HG03066 (cell line): ENCODE measurements at regions not wholly inside any gene's neighbourhood (a gene's known extent, or its start where the extent isn't known, plus 50 kb on each side); places are given as distances from the start of the nearest gene placed in this dataset.

Source experiments
- ATAC-seq: cut with Tn5 transposase; IDR thresholded peaks from one replicate; pipeline ENCODE4 v1.9.1; 2021; ENCODE audit warnings: low read depth; ENCODE audit not compliant: unreplicated experiment

DNA sequence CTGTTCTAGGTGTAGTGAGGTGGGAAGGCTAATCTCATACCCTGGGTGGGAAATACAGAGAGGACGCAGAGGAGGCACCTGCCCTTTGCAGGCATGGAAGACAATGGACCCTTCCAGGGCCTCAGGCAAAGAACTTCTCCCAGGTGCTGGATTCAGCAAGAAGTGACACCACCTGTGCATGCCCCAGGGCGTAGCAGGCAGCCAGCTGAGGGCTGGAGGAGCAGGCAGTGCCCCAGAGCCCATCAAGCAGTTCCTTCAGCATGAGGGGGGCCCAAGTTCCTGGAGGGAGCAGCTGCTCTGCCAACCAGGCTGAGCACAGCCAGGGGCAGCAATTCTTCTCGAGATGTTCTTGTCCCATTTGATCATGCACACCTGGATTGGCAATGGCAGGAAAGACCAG lies 170.3 kb upstream of the PDE10A start:
- ATAC-seq = no peak

DNA sequence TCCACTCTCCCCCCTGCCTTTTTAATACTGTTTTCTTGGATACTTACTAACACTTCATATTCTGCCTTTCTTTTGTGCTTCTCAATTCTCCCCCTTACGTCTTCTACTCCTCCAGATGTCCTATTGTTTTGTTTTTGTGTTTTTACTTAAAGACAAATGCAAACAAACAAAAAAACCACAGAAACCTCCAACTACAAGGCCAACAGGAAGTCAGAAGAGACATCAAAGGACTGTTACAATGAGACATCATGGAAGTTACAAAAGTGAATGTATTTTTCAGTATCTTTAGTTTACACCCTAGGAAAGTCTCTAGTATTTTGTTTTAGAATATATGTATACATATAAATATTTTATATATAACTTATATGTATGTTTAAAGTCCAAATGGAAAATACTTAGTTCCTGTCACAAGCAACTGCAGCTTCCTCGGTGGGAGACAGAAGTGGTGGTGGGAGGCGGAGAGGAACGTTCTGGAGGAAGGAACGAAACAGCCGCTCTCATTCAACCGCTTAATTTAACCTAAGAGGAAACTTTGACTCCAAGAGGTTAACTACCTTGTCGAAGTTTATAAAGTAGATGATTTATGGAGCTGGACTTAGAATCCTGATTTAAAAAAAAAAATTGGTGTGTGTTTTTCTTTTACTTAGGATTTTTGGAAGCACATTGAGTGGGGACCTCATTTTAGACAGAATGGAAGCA lies 168.9 kb upstream of the PDE10A start:
- no peak for ATAC-seq

DNA sequence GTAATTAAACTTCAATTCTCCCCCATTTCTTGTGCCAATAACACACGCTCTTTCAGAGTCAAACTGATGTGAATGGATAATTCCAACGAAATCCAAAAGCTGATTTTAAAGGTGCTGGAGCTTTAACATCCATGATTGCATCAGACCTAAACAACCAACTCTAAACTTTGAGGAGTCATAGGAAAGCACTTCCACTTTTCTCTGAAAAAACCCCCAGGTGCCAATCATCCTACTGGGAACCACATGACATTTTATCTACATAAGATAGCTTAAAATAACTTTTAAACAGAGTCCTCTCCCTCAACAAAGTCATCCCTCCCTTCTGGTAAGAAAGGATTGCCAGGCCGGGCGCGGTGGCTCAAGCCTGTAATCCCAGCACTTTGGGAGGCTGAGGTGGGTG lies 167.7 kb upstream of the PDE10A start:
- no peak for ATAC-seq

DNA sequence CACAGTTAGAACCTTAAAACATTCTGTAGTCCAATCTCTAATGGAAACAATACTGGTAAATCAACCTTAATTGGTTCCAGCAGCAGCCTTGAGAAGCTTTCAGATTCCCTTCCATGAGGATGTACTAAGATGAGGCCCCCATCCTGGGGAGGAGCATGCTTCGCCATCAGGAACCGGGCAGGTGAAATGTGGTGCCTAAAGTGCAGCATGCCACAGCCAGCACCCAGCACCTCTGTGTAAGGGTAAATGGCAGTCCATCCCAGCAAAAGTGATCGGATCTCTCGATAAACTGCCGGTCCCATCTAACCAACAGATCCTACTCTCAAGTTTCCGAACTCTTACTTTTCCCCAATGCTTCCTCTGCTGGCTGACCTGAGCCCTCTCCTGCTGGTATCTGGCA lies 166.3 kb upstream of the PDE10A start:
- ATAC-seq = no peak

DNA sequence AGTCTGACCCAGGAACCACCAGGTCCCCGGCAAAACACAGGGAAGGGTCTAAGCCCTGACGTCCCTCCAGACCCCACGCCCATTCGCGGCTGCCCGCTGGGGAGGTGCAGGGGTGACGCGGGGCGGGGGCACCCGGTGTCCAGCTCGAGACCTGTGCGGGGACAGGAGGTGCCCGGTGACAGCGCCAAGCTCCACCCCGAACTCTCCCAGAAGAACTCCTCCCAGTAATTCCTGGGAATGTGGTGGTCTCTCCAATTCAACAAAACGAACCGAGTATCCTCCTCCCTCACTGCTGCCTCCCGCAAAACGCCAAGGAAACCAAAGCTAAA lies 164.1 kb upstream of the PDE10A start:
- ATAC-seq = no peak

DNA sequence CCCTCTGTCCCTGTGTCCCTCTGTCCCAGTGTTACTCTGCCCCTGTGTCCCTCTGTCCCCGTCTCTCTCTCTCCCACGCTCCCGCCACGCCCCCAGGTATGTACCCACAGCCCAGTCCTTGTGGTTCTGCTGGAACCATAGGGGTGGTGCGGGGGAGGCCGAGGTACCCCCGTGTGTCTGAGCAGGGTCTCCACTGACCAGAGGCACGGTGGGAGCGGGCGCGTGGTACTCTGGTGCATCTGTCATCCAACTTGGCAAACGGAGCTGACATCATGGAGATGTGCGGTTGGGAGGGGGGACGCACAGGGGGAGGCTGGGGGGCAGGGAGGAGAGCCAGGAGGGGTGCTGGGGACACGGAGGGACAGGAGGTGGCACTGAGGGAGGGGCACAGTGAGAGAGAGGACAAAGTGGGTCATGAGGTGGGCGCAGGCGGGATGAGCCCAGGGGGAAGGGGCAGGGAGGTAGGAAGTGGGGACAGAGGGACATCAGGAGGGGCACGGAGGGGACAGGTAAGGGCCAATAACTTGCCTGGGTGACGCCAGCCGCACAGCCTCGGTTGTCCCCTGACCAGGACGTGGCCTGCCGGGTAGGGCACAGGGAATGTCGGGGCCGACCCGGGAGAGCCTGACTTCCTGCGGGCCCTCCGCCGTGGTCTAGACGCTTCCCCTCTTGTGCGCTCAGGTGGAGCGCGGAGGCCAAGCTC lies 163.6 kb upstream of the PDE10A start:
- no peak for ATAC-seq

GRCh38 chr6:165825256-165825815 lies 162.3 kb upstream of the PDE10A start:
- no peak for ATAC-seq

DNA sequence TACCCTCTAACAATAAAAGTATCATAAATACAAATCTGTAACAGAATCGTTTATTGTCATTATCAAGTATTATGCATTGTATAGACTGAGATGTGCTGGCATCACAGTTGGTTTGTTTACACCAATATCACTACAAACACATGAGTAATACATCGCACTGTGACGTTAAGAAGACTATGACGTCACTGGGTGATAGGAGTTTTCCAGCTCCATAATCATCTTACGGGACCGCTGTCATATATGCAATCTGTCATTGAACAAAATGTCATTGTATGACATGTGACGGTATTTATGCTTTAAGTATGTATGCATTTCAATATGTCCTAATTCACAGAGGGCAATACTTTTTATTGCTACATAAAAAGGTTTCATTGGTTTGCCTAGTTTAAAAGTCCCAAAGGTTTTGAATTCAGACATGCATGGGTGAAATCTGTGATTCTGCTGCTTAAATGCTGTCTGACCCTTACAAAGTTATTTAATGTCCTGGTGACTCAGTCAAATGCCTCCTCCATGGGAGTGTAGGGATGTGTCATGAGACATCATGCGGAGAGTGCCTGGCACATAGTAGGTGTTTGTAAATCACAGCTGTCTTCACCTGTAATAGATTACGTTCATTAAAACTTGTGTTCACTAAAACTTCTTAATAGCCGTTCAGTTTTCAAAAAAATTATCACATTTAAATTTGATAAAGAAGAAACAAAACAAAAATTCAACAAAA lies 160.7 kb upstream of the PDE10A start:
- no peak for ATAC-seq

DNA sequence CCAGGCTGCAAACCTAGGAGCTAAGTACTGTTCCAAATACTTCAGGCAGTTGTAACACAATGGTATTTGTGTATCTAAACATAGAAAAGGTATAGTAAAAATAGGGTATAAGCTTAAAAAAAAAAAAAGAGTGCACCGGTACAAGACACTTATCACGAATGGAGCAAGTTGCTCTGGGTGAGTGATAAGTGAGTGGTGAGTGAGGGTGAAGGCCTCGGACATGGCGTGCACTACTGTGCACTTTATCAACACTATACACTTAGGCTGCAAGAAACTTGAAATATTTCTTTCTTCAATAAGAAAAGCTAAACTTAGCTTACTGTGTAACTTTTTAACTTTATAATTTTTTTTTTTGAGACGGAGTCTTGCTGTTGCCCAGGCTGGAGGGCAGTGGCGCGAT lies 159.5 kb upstream of the PDE10A start:
- no peak for ATAC-seq

- ATAC-seq = no peak
These were observed 158.7 kb upstream of the PDE10A start for GRCh38 chr6:165821754-165822153.

GRCh38 chr6:165820934-165821333 lies 157.9 kb upstream of the PDE10A start:
- ATAC-seq = no peak

- ATAC-seq = no peak
These were observed 157.4 kb upstream of the PDE10A start for GRCh38 chr6:165820407-165820806.

DNA sequence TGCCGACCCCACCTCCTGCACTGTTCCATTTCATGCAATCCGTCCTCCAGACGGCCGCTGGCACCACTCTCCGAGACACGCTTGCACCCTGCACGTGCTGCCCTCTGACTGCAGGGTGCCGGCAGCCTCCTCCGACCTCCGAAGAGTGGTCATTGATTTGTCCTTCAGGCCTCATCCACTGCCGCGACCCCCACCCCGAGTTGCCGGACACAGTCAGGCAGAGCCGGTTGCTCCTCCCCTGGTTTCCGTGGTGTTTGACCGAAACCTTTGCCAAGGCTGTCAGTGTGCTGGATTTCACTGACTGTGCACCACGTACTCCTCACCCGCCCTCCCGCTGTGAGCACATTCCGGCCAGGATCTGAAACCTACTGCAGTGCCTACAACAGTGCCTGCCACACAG lies 156.4 kb upstream of the PDE10A start:
- no peak for ATAC-seq

DNA sequence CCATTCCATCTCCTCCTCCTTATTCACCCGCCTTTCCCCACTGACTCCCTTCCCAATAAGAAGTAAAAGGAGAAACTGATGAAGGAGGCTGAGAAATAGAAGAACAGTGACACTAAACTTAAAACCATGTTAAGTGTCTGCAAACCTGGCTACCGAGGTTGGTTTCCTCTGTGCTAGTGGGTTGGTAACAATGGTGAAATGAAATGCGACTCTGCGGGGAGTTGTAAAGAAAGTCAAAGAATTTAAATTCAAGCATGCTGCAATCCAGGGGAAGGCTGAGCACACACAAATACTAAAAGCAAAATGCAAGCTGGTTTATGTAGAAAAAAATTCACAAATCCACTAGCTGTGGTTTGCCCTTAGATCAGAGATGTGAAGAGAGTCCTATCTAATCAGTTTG lies 155.2 kb upstream of the PDE10A start:
- ATAC-seq = no peak

GRCh38 chr6:165817771-165818170 lies 154.7 kb upstream of the PDE10A start:
- no peak for ATAC-seq

- no peak for ATAC-seq
These were observed 154.1 kb upstream of the PDE10A start for GRCh38 chr6:165817148-165817547.

DNA sequence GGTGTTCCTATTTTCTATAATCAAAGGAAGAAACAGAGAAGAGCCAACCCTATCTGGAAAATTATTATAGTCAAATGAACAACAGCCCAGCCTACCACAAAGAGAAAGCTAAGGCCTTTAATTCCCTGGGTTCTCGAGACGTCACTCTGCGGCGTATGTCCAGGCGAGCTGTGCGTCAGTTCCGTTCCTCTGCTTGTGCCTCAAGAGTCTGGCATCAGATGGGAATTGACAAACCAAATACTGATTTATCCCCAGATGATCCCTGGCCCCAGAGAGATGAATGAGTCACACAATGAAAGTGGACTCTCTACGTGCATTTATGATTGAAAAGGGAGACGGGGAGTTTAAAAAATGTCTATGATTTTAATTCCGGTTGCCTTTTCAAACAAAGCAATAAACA lies 151.6 kb upstream of the PDE10A start:
- no peak for ATAC-seq

DNA sequence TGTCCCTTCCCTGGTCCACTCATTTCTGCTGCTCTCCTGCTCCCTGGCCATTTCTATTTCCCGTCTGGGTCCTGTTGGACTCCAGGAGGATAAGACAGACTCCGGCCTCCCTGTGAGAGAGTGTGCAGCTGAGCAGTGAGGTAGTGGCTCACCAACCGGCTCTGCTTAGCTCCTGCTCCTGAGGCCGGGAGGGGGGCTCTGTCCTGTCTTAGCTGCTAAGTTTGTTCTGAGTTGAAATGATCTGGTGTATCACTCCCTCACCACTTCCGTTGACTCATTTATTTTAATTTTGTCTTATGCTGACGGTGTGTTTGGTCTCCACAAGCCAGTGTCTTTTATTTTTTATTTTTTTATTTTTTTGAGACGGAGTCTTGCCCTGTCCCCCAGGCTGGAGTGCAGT lies 148.5 kb upstream of the PDE10A start:
- ATAC-seq = no peak

DNA sequence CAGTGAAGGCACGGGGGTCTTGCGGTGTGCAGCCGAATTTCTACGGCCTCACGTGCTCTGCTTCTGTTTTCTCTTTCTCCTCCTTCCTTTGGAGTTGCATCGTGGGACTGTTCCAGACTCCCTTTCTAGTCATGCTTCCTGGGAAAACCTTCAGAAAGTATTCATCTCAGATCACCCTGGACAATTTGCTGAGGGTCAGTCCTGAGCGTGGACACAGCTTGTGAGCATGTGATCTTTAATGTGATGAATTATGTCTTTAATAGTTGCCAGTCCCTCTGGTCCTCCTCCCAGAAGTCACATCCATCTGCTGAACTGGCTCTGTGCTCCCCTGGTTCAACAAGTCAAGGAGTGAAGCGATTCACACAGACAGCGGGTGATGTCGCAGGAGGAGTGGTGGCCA lies 145.0 kb upstream of the PDE10A start:
- no peak for ATAC-seq

GRCh38 chr6:165807249-165807960 lies 144.4 kb upstream of the PDE10A start:
- ATAC-seq = no peak
